Breast epithelium (tissue), 3 donors: ENCODE measurements at regions not wholly inside any gene's neighbourhood (a gene's known extent, or its start where the extent isn't known, plus 50 kb on each side); places are given as distances from the start of the nearest gene placed in this dataset.

Source experiments
- POLR2A ChIP-seq: fragments of 450-650 bp; IDR thresholded peaks from one replicate; pipeline ENCODE4 v1.6.1; 2016; ENCODE audit warnings: antibody characterized with exemption, mild to moderate bottlenecking, moderate library complexity
- POLR2AphosphoS5 ChIP-seq, 3 donors: sonication (generic); formaldehyde crosslinking; IDR thresholded peaks; one replicate each; pipeline ENCODE4 v1.6.1; 2017; ENCODE audit warnings: antibody characterized with exemption in 3 of 3
- TF ChIP-seq, protein P1 (sequence below), 3 donors: fragments of 450-650 bp; IDR thresholded peaks; one replicate each; pipeline ENCODE4 v1.5.1; 2016 to 2017; ENCODE audit warnings: antibody characterized with exemption in 3 of 3, mild to moderate bottlenecking in 3 of 3, moderate library complexity in 3 of 3

DNA sequence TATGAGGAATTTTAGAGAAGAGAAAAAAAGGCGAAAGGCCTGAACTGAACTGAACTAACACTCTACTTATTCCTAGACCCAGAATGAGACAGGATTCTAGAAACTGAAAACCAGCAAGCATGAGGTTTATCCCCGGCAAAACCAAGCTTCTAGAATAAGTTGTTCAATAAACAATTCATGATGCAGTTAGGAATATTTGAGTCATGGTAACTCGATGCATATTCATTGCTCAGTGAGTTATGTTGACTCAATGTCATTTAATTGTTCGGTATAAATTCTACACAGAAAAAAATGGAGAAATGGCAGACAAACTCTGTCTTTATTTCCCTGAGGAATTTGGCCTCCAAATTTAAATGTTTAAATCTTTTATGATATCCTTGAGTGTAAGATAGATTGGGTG, 321.5 kb downstream of the SATB2 start:
- TF ChIP-seq, protein P1, sequence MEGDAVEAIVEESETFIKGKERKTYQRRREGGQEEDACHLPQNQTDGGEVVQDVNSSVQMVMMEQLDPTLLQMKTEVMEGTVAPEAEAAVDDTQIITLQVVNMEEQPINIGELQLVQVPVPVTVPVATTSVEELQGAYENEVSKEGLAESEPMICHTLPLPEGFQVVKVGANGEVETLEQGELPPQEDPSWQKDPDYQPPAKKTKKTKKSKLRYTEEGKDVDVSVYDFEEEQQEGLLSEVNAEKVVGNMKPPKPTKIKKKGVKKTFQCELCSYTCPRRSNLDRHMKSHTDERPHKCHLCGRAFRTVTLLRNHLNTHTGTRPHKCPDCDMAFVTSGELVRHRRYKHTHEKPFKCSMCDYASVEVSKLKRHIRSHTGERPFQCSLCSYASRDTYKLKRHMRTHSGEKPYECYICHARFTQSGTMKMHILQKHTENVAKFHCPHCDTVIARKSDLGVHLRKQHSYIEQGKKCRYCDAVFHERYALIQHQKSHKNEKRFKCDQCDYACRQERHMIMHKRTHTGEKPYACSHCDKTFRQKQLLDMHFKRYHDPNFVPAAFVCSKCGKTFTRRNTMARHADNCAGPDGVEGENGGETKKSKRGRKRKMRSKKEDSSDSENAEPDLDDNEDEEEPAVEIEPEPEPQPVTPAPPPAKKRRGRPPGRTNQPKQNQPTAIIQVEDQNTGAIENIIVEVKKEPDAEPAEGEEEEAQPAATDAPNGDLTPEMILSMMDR (IDR thresholded peaks at IDR 0.05) = no peak
- TF ChIP-seq POLR2AphosphoS5 (IDR thresholded peaks at IDR 0.05) = no peak
- TF ChIP-seq POLR2A = no peak
